Activated T-cell treated with anti-CD3 and anti-CD28 coated beads for 1 hour (primary cell): ENCODE measurements at regions not wholly inside any gene's neighbourhood (a gene's known extent, or its start where the extent isn't known, plus 50 kb on each side); places are given as distances from the start of the nearest gene placed in this dataset.

Source experiments
- DNase-seq: peaks from one replicate; pipeline ENCODE4 v3.0.0-alpha.2; 2020; ENCODE audit warnings: low read depth

DNA sequence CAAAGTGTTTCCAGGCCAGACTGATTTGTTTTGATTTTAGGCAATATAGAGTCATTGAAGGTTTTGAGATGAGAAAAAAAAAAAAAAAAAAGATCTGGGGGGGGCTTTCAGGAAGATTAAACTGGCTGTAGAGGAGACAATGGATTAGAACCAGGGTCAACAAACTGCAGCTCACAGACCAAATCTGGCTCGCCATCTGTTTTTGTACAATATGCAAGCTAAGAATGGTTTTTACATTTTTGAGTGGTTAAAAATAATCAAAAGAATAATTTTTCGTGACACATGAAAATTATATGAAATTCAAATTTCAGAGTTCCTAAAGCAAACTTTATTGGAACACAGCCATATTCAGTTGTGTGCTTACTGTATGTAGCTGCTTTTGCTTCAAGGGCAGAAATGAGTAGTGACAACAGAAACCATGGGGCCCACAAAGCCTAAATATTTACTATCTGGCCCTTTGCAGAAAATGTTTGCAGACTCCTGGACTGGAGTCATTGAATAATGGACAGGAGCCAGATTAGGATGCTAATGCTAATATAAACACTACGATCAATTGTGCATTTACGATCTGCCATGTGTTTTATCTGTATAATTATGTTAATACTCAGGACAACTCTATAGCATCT, 375.7 kb upstream of the DAB1 start:
- DNase-seq: no peak

DNA sequence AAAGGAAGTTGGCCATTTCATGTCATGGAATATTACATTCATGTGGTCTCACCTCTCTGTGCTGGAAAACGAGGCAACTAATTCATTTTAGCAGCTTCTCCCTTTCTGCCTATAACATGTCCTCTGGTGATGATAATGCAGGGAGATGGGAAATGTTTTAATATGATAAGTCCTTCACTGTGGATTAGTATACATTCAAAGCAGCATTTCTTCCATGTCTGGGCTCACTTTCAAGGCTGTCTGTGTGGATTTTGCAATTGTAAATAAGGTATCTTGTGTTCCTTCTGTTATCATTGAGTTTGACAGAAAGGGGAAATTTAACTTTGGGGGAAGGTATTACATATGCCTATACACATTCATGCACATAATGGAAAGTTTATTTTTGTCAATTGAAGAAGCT, 374.7 kb upstream of the DAB1 start:
- DNase-seq: no peak

DNA sequence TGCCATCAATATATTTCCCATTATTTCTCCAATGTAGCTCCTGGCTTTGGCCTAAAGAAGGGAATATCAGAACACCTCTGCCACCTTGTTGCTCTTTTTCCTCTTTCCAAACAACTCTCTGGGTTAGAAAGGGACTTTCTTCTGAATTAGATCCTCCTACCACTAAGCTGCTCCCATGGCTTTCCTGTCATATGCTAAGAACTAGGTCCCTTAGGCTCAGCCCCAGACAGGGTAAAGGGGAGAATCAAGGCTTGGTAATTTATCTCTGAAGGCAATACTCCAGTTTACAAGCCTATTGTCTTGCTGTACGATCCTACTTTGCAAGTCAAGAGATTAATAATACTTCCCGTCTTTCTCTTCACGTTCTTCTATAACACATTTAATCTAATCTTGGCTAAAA, 373.2 kb upstream of the DAB1 start:
- no peak for DNase-seq

DNA sequence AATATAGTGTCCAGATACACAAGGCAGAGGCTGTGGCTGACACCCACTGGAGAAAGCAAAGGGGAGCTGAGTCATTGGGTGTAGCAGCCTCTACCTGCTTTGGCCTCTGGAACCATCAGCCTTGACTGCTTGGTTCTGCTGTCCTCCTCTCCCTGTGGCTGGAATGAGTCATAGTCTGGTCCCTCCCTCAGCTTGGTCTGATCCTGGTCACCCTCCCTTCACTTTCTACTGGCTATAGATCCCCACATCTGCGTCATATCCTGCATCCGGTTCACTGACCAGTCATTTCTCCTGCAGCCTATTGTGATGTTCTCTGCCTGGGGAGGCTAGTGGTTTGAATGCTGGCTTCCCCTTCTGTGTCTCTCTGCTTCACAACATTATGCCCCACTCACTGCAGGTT, 372.8 kb upstream of the DAB1 start:
- DNase-seq: no peak

DNA sequence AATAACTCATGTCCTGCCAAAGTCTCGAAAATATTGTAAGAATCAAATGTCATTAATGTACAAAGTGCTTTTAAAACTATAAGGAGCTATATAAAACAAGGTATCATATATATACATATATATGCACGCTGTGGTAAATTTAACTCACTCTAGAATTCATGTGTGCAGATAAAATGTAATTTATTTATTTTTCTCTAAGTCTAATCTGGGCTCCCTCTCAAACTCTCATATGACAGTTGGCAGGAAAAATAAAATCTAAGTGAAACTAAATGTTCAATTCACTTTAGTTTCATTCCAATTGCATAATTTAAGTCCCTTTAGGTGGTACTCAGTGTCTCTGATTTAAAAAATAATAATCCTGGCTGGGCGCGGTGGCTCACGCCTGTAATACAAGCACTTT, 372.0 kb upstream of the DAB1 start:
- no peak for DNase-seq

DNA sequence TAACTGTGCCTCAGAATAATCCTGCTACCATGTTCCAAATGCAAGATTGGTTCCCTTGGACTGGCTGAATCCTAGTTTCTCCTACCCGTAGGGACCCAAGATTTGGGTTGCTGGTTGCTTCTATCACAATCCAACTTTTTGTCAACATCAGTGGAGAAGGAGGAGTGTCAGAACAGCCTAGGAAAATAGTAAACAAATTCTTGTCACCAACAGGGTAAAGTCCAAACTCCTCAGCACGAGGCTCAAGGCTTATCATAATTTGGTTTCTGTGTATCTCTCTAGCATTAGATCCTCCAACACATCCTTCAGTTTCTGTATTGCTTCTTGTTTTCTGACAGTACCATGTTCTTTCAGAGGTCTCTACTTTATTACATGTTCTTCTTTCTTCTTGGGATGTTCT, 370.2 kb upstream of the DAB1 start:
- no peak for DNase-seq

DNA sequence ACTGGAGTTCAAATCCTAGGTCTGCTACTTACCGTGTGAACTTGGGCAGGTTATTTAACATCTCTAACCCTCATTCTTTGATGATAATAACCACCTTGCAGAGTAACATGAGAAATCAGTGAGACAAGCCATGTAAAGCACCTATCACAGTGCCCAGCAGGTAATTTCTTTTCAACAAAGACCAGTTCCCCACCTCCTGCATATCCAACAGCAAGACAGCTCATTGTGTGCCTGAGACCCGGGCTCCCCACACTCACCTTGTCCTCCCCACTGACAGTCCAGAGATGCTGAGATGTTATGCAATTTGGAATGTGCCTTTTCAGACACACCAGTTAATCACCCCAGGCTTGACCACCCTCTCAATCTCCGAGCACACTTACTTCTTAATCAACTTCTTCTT, 367.6 kb upstream of the DAB1 start:
- DNase-seq: no peak

DNA sequence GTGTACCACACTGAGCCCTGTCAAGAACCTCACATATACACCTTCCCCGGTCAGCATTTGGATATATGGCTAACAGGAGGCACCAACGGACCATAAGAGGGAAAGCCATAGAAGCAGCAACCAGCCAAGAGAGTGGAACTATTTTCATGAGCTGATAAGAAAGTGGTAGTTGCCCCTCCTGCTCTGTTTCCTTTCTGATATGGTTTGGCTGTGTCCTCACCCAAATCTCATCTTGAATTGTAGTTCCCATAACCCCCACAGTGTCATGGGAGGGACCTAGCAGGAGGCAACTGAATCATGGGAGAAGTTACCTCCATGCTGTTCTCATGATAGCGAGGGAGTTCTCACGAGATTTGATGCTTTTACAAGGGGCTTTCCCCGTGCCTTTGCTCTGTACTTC, 366.1 kb upstream of the DAB1 start:
- no peak for DNase-seq

DNA sequence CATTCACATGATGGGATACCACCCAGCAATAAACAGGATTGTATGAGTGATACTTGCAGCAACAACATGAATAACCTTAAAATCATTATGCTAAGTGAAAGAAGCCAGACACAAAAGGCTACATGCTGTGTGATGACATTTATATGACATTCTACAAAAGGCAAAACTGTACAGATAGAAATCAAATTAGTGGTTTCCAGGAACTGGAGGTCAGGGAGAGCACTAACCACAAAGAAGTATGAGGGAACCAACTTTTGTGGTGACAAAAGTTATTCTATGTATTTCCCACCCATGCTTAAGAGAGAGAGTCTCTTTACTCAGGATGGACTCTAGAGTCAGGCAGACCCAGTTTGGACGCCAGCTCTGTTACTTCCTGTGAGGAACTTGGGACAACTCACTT, 364.5 kb upstream of the DAB1 start:
- no peak for DNase-seq

DNA sequence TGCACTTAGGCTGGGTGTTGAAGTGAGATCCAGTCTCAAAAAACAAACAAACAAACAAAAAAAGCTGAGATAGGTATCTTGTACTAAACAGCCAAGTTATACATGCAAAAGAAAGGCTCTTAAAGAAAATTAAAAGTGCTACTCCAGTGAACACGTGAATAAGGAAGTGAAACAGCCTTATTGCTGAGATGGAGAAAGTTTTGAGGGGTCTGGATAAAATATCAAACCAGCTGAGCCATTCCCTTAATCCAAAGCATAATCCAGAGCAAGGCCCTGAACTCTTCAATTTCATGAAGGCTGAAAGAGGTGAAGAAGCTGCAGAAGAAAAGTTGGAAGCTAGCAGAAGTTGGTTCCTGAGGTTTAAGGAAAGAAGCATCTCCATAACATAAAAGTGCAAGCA, 360.5 kb upstream of the DAB1 start:
- DNase-seq: no peak

DNA sequence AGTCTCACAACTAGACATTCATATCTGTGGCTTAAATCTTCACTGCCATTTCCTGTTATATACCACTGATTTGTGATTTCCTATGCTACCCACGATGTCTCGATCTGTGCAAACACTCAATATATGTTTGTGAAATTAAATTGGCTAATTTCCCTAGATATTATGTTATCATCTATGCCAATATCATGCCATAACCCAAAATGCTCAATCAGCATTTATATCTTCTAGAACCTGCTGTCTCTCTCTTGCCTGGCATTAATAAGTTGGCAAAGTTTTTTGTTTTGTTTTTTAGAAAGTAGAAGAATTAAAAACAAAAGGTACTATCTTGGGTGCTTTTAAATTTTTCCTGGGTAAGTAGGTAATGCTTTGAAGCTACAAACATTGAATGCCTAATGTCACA, 358.5 kb upstream of the DAB1 start:
- DNase-seq: no peak

DNA sequence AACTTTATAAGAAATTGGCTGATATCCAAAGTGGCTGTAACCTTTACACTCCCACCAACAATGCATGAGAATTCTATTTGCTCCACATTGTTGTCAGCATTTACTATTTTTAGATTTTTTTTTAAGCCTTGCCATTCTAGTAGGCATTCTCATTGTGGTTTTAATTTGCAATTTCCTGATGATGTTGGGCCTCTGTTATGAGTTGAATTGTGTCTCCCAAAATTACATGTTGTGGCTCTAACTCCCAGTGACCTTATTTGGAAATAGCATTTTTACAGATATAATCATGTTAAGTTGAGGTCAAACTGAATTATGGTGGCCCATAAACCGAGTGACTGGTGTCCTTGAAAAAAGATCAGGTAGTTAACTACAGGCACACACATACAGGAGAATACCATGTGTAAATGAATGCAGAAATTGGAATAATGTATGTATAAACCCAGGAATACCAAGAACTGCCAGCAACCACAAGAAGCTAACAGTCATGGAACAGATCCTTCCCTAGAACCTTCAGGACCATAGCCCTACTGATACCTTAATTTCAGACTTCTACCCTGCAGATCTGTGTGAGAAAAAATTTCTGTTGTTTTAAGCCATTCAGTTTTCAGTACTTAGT, 348.8 kb upstream of the DAB1 start:
- no peak for DNase-seq

DNA sequence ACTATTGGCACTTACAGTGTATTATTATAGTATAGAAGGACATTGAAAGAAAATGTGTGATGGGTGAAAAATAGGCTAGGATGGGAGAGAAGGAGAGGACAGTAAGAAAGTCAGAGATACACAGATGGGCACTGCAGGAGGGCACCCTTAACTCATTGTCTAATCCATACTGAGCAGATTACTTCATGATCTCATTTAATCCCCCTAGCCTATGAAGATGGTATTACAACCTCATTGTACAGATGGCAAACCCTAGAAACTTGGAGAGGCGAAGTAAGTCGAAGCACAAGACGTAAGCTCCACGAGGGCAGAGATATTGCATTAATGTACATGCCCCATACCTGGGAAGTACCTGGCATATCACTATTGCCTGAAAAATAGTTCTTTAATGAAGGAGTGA, 346.9 kb upstream of the DAB1 start:
- no peak for DNase-seq

DNA sequence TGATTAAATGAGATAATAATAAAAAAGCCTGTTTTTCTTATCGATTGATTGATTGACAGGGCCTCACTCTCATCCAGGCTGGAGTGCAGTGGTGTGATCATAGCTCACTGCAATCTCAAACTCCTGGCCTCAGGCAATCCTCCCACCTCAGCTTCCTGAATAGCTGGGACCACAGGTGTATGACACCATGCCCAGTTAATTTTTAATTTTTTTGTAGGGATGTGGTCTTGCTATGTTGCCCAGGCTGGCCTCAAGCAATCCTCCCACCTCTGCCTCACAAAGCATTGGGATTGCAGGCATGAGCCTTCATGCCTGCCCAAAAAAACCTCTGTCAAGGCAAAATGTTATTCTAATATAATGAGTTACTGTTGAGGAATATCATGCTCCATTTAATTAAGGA, 346.4 kb upstream of the DAB1 start:
- no peak for DNase-seq

DNA sequence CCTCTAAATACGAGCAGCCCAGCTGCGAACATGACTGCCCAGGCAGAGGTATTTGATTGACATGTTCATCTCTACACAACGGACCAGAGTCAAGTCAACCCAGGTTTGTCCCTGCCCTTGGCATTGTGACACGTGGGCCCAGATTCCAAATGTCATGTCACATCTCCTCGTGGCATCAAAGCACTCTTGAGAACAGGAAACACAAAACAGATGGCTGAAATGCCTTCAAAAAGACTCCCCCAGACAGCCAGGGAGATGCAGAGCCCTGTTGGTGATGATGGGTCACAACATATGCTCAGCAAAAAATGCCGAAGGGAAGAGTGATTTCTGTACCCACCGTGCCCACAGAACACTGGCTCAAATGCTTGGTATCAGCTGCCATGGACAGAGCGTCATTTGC, 337.8 kb upstream of the DAB1 start:
- no peak for DNase-seq

DNA sequence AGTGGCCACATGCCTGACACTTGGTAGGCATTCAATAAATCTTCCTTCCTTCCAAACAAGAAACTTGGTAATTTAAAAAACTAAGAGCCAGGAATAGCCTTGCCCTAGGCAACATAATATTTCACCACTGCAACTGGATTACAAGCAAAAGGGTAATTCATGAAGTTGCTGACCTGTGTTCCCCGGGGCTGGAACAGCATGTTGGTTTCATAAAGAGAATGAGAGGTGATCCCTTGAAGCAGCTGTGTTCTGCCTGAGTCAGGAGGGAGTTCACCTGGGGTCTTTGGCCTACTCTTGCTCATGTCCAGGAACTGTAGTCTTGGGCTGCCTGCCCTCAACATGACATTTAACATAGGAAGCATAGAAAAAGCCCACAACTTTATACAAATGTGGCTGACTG, 329.0 kb upstream of the DAB1 start:
- DNase-seq: no peak

DNA sequence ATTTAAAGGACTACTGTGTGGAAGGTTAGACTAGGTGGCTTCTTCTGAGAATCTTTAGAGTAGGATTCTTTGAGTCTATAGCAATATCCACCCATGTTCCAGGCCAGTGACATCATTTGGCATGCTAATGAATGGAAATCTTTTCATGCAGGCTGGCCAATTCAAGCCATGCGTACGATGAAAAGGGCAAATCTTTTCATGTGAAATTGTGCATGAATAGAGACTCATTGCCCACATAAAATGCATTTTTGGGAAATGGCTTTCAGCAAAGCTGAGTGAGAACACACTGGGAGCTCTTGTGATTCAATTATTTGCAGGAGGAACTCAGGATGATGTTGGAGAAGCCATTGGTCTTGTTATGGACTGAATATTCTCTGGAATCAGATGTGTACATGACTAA, 324.9 kb upstream of the DAB1 start:
- DNase-seq: no peak

DNA sequence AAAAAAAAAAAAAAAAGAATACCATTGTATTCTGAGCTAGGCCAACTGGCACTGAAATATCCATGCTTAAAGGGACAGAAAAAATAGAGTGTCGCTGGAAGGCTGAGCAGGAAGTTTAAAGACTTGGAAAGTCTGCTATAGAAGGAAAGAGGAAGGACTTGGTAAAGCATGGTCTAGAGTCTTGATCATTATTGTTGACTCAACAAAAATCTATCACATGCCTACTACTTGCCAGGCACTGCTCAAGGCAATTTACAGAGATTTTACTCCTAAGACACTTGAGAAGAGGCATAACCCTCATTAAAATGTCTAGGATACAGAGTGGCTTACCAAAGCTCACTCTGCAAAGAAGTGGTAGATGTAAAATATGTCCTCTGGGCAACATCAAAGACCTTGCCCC, 324.0 kb upstream of the DAB1 start:
- DNase-seq: no peak

DNA sequence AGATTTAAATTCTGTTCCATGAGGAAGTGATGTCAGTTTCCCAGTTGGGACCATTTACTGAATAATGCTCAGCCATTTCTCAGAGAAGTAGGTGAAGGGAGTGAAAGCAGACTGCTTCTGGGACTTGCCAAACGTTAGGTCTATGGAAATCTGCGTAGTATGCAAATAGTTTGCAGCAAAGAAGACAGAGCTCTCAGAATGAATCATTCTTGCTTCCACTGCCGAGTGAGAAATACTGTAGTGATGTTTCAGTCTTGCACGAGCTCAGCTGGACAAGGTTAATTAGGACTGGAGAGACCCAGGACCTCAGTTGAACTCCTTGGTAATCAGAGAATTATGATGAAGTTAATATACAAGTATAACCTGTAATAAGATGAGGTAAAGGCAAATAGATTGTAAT, 317.7 kb upstream of the DAB1 start:
- no peak for DNase-seq

DNA sequence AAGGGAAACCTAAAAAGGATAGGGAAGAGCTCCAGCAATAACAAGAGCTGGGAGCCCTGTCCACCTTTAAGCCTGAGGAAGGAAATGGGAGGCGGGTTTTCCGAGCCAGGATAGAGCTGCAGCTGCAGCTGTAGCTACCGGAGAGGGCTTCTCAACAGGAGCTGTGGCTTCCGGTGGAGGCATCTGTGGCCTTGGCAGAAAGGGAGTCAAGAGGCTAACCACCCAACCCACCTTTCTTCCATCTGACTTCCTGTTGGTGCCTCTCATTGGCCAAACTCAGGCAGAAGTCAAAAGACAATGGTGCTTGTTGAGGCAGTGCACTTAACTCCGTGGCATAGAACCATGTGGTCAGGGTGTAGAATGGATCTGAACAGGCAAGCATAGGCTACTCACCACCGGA, 313.1 kb upstream of the DAB1 start:
- no peak for DNase-seq

DNA sequence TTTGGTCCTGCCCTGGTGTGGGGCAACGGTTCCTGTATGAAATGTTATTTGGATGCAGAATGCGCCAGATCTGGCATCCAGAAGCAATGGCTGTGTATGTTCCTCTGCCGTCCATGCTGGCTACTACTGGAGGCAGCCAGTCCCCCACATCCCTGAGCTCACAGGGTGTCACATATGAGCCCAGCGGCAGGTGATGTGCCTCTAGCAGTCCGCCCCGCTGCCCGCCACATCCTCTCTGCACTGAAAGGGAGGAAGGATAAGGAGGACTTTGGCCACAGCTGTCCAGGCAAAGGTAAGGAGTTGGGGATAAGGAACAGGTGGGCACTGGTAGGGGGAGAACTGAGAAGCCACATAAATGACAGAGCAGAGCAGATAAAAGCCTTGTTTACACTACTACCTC, 305.3 kb upstream of the DAB1 start:
- DNase-seq: no peak

DNA sequence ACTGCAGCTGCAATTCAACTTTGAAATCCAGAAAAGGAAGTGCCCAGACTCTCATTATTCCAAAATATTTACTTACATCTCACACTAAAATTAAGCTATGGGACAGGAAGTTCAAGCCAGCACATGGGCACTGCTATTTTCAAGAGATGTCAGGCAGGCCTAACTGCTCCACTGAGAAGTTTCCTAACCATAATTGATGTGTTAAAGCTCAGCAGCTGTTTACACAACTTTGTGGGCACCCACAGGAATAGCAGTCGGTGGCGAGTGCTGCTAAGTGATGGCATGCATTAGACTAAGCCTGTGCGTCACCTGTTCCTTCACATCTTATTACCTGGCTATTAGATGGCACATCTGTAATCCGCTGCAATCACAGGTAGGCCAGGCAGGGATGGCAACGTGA, 303.3 kb upstream of the DAB1 start:
- no peak for DNase-seq

DNA sequence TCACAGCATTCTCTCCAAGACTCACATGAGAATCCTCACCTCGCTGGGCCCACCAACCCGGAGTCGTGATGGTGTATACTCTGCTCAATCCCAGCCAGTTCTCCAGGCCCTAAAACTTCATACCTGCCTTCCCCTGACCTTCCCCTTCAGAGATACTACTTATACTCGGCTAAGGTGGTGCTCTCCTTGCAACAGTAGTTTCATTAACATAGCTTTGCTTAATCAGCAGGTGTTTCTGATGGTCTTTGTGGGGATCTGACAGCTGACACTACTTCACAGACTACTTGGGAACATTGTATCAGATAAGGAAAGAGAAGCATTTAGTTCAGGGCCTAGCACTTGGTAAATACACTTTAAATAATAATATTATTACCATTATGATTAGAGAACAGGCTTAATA, 301.5 kb upstream of the DAB1 start:
- DNase-seq: no peak

DNA sequence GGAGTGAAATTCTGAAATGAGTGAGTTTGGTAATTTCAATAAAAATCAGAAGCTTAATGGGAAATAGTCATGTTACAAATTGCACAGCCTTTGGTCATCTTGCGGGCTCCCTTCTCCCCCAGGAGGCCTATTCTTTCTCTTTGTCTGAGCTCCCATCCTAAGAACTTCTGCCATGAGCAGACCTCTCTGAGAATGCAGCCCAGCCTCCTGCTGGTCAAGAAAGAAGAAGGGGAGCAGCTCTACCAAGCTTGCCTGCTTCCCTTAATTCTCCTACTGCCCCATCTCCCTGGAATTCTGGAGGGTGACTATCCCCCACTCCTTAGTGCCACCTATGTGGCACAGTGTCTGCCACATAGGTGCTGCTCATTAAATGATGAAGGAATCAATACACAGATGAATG, 300.7 kb upstream of the DAB1 start:
- no peak for DNase-seq
